HEK293 (cell line): ENCODE measurements at regions not wholly inside any gene's neighbourhood (a gene's known extent, or its start where the extent isn't known, plus 50 kb on each side); places are given as distances from the start of the nearest gene placed in this dataset.

Experiments used
- CTCF ChIA-PET: fragments of 350-600 bp; formaldehyde crosslinking; extraction: SDS; loops from one replicate; lab custom pipeline; 2021; ENCODE audit warnings: antibody characterized with exemption; lab: Yijun Ruan, JAX
- POLR2A ChIA-PET: fragments of 300-600 bp; formaldehyde crosslinking; extraction: SDS; loops from one replicate; lab custom pipeline; 2020; ENCODE audit warnings: antibody characterized with exemption, inconsistent platforms; lab: Yijun Ruan, JAX
- H3K27ac ChIP-seq: fragments of 200-500 bp; sonication (Bioruptor generic); 2 replicates; pipeline ENCODE4 v1.5.1; 2014; ENCODE audit warnings: low read depth, low read length, control low read depth, inconsistent platforms; ENCODE audit errors: extremely low read depth
- H3K36me3 ChIP-seq, 2 experiments: fragments of 200-500 bp in 1 of 2; sonication (Bioruptor generic) in 1 of 2; 1 replicate in 1 of 2; 2 replicates in 1 of 2; pipeline ENCODE4 v1.5.1; 2014 to 2017; ENCODE audit warnings: inconsistent platforms in 2 of 2, low read length in 2 of 2; ENCODE audit not compliant: control insufficient read depth in 2 of 2, insufficient read depth in 1 of 2
- H3K4me1 ChIP-seq: fragments of 200-500 bp; sonication (Bioruptor generic); 2 replicates; pipeline ENCODE4 v1.5.1; 2014; ENCODE audit warnings: mild to moderate bottlenecking, low read length, inconsistent platforms; ENCODE audit not compliant: control insufficient read depth, insufficient read depth
- H3K4me3 ChIP-seq: 2 replicates; pipeline ENCODE4 v1.5.1; 2011; ENCODE audit warnings: low read depth, mild to moderate bottlenecking, control low read depth, low read length, moderate library complexity
- H3K9me3 ChIP-seq: fragments of 200-500 bp; sonication (Bioruptor generic); 2 replicates; pipeline ENCODE4 v1.5.1; 2014; ENCODE audit warnings: low read depth, low read length, inconsistent platforms; ENCODE audit not compliant: control insufficient read depth, insufficient read depth
- FEZF1 ChIP-seq: fragments of 450-650 bp; formaldehyde crosslinking; IDR thresholded peaks from 2 replicates; pipeline ENCODE4 v1.5.1; 2016; ENCODE audit warnings: missing biosample characterization, missing genetic modification characterization
- GLIS2 ChIP-seq: fragments of 450-650 bp; formaldehyde crosslinking; IDR thresholded peaks from 2 replicates; pipeline ENCODE4 v1.5.1; 2016; ENCODE audit warnings: missing biosample characterization, missing genetic modification characterization
- KLF1 ChIP-seq: fragments of 450-650 bp; formaldehyde crosslinking; IDR thresholded peaks from 2 replicates; pipeline ENCODE4 v1.5.1; 2016; ENCODE audit warnings: missing biosample characterization, missing genetic modification characterization
- WT1 ChIP-seq: fragments of 450-650 bp; formaldehyde crosslinking; IDR thresholded peaks from 2 replicates; pipeline ENCODE4 v1.5.1; 2016; ENCODE audit warnings: missing biosample characterization, missing genetic modification characterization
- ZBTB48 ChIP-seq: fragments of 450-650 bp; formaldehyde crosslinking; IDR thresholded peaks from 2 replicates; pipeline ENCODE4 v1.5.1; 2016; ENCODE audit warnings: missing biosample characterization, missing genetic modification characterization
- ZEB2 ChIP-seq: fragments of 450-650 bp; formaldehyde crosslinking; IDR thresholded peaks from 2 replicates; pipeline ENCODE4 v1.5.1; 2016; ENCODE audit warnings: missing biosample characterization, missing genetic modification characterization
- ZNF211 ChIP-seq: fragments of 450-650 bp; formaldehyde crosslinking; IDR thresholded peaks from 2 replicates; pipeline ENCODE4 v1.5.1; 2016; ENCODE audit warnings: low read depth, missing biosample characterization, missing genetic modification characterization
- ZNF391 ChIP-seq: fragments of 450-650 bp; formaldehyde crosslinking; IDR thresholded peaks from 2 replicates; pipeline ENCODE4 v1.5.1; 2016; ENCODE audit warnings: low read depth, missing biosample characterization, missing genetic modification characterization, borderline replicate concordance
- ZNF501 ChIP-seq: fragments of 450-650 bp; formaldehyde crosslinking; IDR thresholded peaks from 2 replicates; pipeline ENCODE4 v1.5.1; 2016; ENCODE audit warnings: missing biosample characterization, missing genetic modification characterization
- ZNF629 ChIP-seq: fragments of 450-650 bp; formaldehyde crosslinking; IDR thresholded peaks from 2 replicates; pipeline ENCODE4 v1.5.1; 2017; ENCODE audit warnings: missing biosample characterization, missing genetic modification characterization
- TF ChIP-seq, protein P1 (sequence below): fragments of 450-650 bp; formaldehyde crosslinking; IDR thresholded peaks from 2 replicates; pipeline ENCODE4 v1.5.1; 2016; ENCODE audit warnings: missing biosample characterization, missing genetic modification characterization
- TF ChIP-seq, protein P2 (sequence below): fragments of 450-650 bp; formaldehyde crosslinking; IDR thresholded peaks from 2 replicates; pipeline ENCODE4 v1.5.1; 2016; ENCODE audit warnings: missing biosample characterization, missing genetic modification characterization

DNA sequence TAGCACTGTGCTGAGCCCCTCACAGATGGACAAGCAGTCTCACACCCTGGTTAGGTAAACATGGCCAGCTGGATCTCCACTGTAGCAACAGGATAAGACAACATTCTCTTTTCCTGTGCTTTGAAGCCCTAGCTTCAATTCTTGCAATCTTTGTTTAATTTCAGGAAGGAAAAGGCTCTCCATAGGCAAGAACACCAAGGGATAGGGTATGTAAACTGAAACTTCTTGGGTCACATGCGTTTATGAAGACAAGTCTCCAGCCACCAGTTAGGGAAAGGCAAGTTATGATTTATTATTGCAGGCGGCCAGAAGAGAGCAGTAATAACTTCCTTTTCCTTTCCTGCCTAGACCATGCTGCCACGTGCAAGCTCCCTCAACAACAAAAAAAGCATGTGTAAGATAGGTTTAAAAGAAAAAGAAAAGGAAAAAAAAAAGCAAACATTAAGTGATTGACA is 50.1 kb upstream of the POU5F2 start:
- TF ChIP-seq, protein P1, sequence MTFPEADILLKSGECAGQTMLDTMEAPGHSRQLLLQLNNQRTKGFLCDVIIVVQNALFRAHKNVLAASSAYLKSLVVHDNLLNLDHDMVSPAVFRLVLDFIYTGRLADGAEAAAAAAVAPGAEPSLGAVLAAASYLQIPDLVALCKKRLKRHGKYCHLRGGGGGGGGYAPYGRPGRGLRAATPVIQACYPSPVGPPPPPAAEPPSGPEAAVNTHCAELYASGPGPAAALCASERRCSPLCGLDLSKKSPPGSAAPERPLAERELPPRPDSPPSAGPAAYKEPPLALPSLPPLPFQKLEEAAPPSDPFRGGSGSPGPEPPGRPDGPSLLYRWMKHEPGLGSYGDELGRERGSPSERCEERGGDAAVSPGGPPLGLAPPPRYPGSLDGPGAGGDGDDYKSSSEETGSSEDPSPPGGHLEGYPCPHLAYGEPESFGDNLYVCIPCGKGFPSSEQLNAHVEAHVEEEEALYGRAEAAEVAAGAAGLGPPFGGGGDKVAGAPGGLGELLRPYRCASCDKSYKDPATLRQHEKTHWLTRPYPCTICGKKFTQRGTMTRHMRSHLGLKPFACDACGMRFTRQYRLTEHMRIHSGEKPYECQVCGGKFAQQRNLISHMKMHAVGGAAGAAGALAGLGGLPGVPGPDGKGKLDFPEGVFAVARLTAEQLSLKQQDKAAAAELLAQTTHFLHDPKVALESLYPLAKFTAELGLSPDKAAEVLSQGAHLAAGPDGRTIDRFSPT (tag by site-specific recombination): no peak
- TF ChIP-seq ZNF629 (no peak), ZNF391 (tag by site-specific recombination) (no peak), GLIS2 (tag by site-specific recombination) (no peak), WT1 (tag by site-specific recombination) (no peak), ZEB2 (tag by site-specific recombination) (no peak), FEZF1 (tag by site-specific recombination) (0 out of 2 replicates have a peak, but pooled peaks have one; percentile 18), ZNF501 (tag by site-specific recombination) (no peak), ZNF211 (tag by site-specific recombination) (no peak), ZBTB48 (tag by site-specific recombination) (0 out of 2 replicates have a peak, but pooled peaks have one; percentile 50), KLF1 (tag by site-specific recombination) (no peak)
- TF ChIP-seq, protein P2, sequence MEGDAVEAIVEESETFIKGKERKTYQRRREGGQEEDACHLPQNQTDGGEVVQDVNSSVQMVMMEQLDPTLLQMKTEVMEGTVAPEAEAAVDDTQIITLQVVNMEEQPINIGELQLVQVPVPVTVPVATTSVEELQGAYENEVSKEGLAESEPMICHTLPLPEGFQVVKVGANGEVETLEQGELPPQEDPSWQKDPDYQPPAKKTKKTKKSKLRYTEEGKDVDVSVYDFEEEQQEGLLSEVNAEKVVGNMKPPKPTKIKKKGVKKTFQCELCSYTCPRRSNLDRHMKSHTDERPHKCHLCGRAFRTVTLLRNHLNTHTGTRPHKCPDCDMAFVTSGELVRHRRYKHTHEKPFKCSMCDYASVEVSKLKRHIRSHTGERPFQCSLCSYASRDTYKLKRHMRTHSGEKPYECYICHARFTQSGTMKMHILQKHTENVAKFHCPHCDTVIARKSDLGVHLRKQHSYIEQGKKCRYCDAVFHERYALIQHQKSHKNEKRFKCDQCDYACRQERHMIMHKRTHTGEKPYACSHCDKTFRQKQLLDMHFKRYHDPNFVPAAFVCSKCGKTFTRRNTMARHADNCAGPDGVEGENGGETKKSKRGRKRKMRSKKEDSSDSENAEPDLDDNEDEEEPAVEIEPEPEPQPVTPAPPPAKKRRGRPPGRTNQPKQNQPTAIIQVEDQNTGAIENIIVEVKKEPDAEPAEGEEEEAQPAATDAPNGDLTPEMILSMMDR: no peak
- ChIA-PET CTCF (interaction anchor here (0.7 to 3.7 kb wide), 4 partner anchors 9 to 1833 kb away, joined by 3 to 11 read pairs (median 6); no protein-coding TSS in a partner anchor), POLR2A (no interaction called here)
- no peaks in the 10 kb centered on the region for H3K36me3 ChIP-seq
- no peak overlapping the region for H3K27ac ChIP-seq
- H3K4me1 ChIP-seq: 0 out of 2 replicates have a peak, but pooled peaks cover 2% of the 10 kb centered on the region
- no peaks in the 10 kb centered on the region for H3K9me3 ChIP-seq
- H3K4me3 ChIP-seq: no peak overlapping the region
